GM18520 (cell line): ENCODE measurements at regions not wholly inside any gene's neighbourhood (a gene's known extent, or its start where the extent isn't known, plus 50 kb on each side); places are given as distances from the start of the nearest gene placed in this dataset.
A peak's percentile ranks its signal among the peaks of the same experiment; 100 is the strongest.
"Not testable (repeated sequence)": the region's sequence is repeated elsewhere in the genome, so short reads cannot be mapped to it uniquely, and the experiment has no call there.

ENCODE experiments used
- ATAC-seq: cut with Tn5 transposase; IDR thresholded peaks from one replicate; pipeline ENCODE4 v1.9.1; 2021; ENCODE audit not compliant: unreplicated experiment

DNA sequence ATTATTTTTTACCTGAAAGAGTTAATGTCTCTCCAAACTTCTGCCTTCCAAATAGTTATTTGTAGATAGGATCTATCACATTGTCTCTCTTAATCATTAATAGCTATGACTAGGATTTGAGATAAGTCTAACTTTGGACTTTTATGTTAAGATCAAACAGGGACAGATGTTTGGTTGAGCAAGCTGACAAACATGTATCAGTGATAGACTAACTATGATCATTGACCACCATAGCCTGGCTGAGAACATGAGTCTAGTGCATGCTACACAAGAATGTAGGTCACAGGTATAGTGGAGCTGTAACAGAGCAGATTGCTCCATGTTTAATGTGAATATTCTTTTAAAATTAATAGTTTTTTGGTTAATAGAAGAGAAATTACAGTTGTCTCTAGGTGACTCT lies 52.0 kb downstream of the SYT15B start:
- ATAC-seq: not testable (repeated sequence)

DNA sequence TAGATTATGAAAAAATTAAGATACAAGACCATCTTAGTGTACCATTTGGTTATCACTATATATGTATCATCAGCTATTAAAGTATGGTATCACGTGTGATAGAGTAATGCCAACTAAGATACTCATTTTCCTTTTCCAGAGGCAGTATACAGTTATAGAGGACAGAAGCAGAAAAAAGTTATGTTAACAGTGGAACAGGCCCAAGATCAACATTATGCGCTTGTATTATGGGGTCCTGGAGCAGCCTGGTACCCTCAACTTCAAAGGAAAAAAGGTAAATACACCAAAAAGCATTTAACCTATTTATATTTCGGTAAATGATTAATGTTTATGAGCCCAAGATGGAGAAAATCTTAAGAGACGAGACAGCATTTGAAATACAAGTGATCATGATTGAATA lies 52.9 kb downstream of the SYT15B start:
- not testable (repeated sequence) for ATAC-seq

DNA sequence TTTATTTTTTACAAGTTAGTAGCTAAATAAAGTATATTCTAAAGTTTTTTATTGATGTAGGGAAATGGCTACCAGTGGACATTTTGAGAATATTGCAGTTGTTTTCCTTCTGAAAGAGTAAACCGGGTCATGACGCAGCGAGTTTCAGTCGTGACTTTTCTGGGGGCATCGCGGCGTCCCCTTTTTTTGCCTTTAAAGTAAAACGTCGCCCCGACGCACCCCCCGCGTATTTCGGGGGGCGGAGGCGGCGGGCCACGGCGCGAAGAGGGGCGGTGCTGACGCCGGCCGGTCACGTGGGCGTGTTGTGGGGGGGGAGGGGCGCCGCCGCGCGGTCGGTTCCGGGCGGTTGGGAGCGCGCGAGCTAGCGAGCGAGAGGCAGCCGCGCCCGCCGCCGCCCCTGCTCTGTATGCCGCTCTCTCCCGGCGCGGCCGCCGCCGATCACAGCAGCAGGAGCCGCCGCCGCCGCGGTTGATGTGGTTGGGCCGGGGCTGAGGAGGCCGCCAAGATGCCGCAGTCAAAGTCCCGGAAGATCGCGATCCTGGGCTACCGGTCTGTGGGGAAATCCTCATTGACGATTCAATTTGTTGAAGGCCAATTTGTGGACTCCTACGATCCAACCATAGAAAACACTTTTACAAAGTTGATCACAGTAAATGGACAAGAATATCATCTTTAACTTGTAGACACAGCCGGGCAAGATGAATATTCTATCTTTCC lies 57.5 kb downstream of the SYT15B start:
- ATAC-seq: peak; percentile 65

DNA sequence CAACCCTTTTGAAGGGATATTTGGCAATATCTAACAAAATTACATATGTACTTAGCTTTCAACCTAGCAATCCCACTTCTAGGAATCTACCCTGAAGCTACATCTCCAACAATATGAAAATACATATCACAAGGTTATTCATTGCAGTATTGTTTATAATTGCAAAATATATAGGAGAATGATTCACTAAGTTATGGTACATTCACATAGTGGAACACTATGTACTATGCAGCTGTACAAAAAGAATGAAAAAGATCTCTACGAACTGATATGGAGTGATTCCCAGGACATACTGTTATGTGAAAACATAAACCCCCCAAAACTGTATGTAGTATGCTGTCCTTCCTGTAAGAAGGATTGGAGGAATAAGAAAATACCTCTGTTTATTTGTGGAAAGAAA lies 62.1 kb downstream of the SYT15B start:
- not testable (repeated sequence) for ATAC-seq

DNA sequence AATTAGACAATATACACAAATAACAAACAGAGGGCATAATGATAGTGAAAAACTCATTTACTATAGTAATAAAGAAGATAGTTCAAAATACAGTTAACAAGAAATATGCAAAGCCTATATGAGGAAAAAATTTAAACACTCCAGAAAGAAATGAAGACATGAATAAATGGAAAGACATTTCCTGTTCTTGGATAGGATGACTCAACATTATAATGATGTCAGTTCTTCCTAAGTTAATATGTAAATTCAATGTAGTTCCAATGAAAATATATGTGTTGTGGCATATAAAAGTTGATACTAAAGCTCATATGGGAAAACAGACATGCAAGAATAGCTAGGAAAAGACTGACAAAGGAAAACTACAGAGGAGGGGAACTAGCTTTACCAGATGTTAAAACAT lies 63.5 kb downstream of the SYT15B start:
- ATAC-seq: not testable (repeated sequence)

DNA sequence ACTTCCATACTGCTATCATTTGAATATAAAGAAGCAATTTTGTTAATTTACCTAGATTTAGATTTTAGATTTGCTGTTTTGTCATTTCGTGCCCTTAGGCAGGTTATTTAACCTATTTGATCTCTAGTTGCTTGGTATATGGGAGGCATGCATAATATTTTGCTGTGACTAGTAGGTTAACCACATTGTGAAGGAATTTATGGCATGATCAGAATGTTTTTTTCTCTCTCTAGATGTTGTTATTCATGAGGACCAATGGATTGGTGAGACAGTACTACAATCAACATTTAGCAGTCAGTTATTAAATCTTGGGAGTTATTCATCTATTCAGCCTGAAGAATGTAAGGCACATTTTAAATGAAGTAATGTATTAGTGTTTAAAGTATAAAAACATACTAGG lies 67.2 kb downstream of the SYT15B start:
- not testable (repeated sequence) for ATAC-seq

DNA sequence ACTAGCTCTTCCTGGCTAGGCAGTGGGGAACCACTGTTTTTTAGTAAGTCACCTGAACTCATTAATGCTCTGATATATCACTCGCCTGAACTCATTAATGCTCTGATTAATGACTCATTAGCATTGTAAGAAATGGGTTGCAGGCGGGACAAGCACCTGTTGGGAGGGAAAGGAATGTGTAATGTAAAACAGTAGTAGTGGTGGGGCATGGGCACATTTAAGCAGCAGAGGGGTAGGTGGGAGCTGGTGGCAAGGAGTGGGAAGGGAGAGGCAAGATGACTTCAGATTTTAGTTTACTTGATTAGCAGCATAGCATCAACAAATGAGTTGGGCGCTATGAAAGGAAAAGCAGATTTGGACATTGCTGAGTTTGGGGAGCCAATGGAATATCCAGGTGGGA lies 68.2 kb downstream of the SYT15B start:
- ATAC-seq: not testable (repeated sequence)

DNA sequence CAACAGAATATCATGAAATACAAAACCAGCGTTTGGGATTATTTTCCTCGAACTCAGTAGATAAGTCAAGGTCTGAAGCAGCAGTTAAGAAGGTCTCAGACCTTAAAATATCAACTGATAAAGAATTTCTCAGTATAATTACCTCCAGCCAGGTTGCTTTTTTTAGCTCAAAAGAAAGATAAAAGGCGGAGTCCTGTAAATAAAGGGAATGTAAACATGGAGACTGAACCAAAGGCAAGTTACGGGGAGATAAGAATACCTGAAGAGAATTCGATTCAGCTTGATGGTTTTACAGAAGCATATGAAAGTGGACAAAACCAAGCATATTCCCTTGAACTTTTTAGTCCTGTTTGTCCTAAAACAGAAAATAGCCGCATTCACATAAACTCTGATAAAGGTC lies 73.1 kb downstream of the SYT15B start:
- ATAC-seq: not testable (repeated sequence)

DNA sequence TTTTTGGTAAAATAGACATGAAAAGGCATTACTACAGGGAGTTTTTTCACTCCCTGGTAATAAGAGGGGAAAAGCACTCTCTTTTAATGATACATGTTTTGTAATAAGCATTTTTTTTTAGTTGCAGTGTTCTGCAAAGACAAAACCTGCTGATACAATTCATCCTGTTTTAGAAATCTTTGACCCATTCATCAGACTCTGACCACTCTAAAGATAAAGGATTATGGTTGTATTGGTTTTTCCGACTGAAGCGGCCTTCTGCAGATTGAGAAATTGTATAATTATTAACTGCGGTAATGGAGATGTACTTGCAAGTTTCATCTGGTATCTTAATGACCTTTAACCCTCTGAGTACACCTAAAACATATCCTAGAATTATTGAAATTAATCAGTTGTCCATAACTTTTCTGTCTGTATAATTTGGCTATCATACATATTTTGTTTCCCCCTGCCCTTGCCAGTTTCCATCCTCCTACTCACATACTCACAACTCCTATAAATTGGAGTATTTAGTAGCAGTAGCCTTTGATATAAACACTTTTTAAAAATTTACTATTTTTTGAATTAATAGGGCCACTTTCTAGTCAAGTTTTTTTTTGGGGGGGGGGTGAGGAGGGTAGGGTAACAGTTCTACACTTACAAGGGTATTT lies 79.4 kb downstream of the SYT15B start:
- not testable (repeated sequence) for ATAC-seq

DNA sequence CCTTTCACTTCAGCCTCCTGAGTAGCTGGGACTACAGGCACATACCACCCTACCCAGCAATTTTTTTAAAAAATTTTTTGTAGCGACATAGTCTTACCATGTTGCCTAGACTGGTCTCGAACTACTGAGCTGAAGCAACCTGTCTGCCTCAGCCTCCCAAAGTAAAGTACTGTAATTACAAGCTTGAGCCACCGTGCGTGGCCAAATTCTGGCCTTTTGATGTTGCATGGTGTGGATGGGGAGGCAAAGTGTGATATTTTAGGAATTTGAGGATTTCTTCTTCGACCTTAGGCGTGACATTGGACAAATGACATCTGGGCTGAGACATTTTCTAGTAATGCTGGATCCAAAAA lies 81.8 kb downstream of the SYT15B start:
- not testable (repeated sequence) for ATAC-seq

DNA sequence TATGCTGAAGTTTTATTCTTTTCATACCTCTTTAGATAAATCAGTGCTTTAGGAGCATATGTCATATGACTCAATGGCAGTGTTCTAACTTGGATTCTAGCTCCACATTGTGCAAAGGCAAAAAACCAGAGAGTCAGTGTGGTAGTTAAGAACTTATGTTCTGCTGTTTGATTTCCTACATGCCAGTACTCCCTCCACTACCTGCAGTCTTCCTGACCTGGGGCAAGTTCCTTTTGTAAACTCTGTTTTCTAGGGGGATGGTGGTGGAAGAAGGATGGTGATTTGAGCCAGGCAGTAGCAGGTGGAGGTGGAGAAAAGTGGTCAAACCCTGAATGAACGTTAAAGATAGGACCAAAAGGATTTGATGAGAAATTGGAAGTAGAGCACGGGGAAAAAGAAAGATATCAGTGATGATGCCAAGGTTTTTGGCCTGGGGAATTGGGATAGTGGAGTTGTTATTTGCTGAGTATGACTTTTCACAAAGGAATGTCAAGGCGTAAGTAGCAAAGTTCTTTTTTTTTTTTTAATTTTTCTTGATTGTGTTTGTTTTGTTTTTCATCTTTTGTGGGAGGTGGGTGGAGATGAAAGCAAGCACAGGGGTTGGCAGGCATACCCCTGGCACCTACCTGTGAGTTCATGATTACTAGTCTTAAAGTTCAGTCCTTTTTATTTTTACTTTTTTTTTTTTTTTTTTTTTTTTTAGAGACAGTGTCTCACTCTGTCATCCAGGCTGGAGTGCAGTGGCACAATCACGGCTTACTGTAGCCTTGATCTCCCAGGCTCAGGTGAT lies 82.3 kb downstream of the SYT15B start:
- not testable (repeated sequence) for ATAC-seq

DNA sequence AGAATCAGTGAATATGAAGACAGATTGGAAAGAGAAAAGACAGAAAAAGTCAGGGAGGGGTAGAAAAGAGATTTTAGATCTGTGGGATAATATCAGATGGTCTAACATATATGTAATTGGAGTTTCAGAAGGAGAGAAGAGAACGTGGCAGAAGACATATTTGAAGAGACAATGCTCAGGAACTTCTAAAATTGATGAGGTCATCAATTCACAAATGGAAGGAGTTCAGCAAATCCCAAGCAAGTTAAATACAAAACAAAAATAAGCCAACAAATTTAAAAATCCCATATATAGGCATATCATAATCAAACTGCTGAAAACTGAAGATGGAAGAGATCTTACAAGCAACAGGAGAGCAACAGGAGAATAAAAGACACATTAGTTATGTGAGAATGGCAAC lies 87.3 kb downstream of the SYT15B start:
- not testable (repeated sequence) for ATAC-seq

DNA sequence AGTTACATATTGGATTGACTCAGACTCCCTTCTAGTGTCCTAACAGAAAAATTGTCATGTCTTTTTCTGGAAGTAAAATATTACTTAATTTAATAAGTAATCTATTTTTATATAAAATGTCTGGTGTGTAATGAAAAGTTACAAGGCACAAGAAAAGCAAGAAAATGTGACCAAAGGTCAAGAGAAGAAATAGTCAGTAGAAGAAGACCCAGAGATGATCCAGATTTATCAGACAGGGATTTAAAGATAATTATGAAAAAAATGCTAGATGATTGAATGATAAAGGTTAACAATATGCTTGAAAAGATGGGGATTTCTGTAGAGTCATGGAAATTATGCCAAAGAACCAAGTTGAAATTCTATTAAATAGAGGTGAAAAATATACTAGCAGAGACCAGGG lies 87.8 kb downstream of the SYT15B start:
- ATAC-seq: not testable (repeated sequence)

DNA sequence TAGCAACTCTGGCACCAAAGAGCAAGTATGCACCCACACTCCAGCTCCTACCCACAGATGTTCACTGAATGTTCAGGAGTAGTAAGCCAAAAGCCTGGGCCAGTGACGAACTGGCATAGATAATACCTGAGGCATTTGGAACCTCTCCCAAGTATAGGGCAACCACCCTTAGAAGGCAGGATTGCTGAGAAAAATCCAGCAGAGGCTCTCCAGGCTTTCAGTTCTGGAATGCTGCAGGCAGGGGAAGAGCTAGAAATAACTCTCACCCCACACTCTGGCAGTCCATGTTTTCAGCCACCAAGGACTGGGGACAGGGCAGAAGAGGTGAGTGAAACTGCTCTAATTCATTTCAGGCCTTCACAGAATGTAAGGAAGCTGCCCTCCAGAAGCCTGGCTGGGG lies 90.3 kb downstream of the SYT15B start:
- not testable (repeated sequence) for ATAC-seq

DNA sequence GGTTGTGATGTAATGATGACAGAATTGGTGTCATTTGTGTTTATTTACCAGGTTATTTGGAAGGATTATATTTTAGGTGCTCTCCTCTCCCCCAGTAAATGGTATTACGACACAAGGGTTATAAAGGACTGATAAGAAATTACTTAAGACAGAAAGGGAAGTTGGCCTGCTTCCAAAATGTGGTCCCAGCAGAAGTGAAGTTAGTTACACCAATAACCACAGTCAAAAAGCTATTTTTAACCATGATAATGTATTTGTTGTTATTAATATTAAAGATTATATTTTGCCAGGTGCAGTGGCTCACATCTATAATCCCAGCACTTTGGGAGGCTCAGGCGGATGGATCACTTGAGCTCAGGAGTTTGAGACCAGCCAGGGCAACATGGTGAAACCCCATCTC lies 92.5 kb downstream of the SYT15B start:
- not testable (repeated sequence) for ATAC-seq

DNA sequence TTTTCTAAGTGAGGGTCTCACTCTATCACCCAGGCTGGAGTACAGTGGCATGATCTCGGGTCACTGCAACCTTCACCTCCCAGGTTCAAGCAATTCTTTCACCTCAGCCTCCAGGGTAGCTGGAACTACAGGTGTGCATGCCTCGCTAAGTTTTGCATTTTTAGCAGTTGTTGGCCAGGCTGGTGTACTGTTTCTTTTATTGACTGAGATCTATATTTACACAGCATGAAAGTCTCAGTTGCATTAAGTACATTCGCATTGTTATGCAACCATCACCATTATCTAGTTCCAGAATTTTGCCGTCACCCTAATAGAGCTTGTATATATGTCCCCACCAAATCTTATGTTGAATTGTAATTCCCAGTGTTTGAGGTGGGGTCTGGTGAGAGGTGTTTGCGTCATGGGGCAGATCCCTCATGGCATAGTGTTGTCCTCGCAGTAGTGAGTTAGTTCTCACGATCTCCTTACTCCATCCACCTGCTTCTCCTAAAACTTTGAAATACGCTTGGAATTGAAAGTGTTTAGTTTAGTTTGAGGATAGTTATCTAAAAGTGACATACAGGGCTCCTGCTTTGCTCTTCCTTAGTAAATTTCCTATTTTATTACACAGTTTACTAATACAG lies 101.3 kb downstream of the SYT15B start:
- not testable (repeated sequence) for ATAC-seq

DNA sequence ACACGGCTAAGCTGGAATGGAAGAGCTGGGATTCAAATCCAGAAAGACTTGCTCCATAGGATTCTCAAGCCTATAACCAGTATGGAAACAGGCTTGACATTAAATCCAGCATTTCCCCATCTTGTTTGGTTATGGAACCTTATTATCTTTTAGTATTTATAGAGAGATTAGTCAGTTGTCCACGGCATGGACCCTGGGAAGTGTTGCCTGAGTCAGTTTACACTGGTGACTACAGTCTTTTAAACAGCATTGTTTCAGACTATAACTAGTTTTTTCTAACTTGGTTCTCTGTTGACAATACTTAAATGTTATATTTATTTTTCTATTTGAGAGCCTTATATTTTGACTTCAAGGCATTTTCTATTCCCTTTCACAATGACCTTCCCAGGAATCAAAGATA lies 106.7 kb downstream of the SYT15B start:
- ATAC-seq: not testable (repeated sequence)

DNA sequence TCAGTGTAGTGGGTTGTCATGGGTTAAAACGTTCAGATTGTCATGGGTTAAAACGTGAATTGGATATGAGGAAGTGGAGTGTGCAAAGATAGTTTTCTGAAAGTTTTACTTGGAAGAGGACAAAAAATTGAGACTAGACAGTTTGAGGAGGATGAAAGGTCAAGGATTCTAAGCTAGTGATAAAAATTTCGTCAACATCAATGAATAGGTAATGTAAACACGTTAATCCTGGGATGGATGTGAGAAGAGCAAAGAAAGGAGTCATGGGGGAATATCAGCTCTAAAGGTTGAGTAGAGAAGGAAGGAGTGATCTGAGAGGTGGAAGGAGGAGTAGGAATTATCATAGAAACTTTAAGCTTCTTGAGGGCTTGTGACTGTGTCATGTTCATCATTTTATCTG lies 109.2 kb downstream of the SYT15B start:
- not testable (repeated sequence) for ATAC-seq

DNA sequence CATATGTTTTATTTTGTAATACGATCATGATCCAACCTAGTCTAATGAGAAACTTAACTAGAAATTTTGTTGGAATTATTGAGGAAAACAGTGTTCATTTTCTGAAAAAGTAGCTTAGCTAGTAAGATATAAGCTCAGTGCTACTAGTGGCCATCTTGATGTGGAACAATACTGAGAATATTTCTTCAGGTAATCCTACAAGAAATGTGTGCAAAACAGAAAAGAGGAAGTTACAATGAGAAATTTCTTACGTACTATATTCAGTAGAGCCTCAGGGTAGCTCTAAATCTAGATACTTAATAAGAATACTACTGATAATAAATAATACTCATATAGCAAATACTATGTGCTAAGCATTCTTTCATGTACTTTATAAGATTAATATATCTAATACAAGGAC lies 114.8 kb downstream of the SYT15B start:
- ATAC-seq: not testable (repeated sequence)

DNA sequence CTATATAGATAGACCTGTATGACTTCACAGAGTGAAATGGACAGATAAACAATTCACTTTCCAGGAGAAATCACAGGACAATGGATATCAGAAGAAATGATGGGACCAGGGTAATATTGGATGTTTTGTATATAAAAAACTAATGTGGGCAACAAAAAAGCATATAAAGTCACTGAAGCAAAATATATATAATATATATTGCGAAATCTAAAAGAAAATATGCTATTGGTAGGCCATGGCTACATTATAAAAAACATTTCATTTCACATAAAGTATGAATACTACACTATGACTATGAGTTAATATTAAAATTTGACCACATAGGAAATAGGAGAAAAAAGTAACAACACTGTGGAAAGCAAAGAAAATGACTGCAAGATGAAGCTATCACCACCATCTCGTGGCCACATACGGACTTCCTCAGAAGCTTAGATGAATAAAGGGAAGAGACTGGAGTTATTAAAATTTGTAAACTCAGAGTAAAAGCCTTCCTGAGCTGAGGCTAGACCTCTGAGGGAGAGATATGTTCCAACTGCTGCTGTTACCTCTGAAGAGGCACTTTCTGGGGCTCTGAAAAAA lies 115.8 kb downstream of the SYT15B start:
- ATAC-seq: not testable (repeated sequence)

DNA sequence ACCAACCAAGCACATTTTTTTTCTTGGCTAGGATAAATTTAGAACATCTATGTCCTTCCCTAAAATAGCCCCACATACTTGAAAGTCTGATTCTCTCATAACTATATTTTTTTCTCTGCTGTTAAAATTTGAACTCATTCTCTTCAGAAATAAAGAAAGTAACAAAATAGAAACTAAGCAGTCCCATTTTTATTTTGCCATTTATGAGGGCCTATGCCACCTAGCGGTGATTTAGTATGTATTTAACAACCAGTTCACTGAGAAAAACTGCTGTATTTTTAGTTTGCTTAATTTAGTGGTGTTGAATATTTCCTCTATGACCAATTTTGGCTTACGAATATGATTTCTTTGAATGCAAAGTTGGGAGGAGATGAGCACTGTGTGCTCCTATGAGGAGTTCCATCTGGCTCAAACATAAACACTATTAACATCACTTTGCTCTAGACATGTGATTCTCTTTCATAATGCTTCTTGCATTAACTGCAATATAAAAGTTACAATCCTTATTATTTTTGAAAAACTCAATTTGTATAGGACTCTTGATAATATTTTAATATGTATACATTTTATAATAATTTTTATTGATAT lies 116.6 kb downstream of the SYT15B start:
- not testable (repeated sequence) for ATAC-seq
